ENCODE measurements at regions not wholly inside any gene's neighbourhood (a gene's known extent, or its start where the extent isn't known, plus 50 kb on each side); places are given as distances from the start of the nearest gene placed in this dataset.

DNA sequence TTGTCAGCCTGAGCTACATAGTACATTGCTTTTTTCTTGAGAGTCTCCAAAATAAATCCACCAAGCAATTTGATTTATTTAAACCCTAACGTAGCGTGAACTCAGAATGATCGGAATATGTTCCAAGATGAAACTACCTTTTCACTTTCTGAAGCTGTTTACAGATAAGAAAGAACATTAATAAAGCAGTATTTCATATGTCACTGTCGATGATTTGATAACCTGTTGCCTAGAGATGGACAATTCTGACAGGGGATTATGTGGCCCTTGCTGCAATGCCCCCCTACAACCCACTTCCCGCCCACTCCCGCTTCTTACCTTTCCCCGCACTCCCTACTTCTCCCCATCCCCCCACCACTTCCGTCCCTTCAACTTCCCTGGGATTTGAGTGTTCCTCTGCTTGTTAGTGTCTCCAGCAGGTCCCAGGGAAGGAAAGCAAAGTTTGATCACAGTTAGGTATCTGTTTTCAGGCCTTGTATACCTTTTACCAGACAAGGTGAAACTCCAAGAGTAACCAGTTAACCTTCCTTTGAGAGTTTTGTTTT, 229.2 kb upstream of the HMGA2 start:
- TF ChIP-seq POLR2A (IDR thresholded peaks at IDR 0.05; ENCODE audit: borderline replicate concordance, extremely low read depth, insufficient read depth, insufficient read length) (no peak), CEBPB (IDR thresholded peaks at IDR 0.05; ENCODE audit: low read depth) (no peak)

All from HCT116 (cell line).